Stimulated activated CD4-positive, alpha-beta T cell treated with anti-CD3 and anti-CD28 coated beads, Interleukin-12 subunit alpha, Interleukin-12 subunit beta, amount 100 ng/mL, for 4 hours (primary cell): ENCODE measurements at regions not wholly inside any gene's neighbourhood (a gene's known extent, or its start where the extent isn't known, plus 50 kb on each side); places are given as distances from the start of the nearest gene placed in this dataset.

Experiments used
- DNase-seq: peaks from one replicate; pipeline ENCODE4 v3.0.0-alpha.2; 2020

- DNase-seq = no peak
Observed at GRCh38 chr2:34353509-34354113, 754.5 kb upstream of the FAM98A start.

GRCh38 chr2:34349527-34349926 lies 750.4 kb upstream of the FAM98A start:
- no peak for DNase-seq

GRCh38 chr2:34345030-34345429 lies 745.9 kb upstream of the FAM98A start:
- no peak for DNase-seq

GRCh38 chr2:34340307-34340706 lies 741.2 kb upstream of the FAM98A start:
- no peak for DNase-seq

GRCh38 chr2:34337735-34338134 lies 738.6 kb upstream of the FAM98A start:
- no peak for DNase-seq

- DNase-seq = no peak
Observed at GRCh38 chr2:34332813-34333212, 733.7 kb upstream of the FAM98A start.

GRCh38 chr2:34320056-34320455 lies 721.0 kb upstream of the FAM98A start:
- DNase-seq = no peak

- DNase-seq = no peak
Observed at GRCh38 chr2:34317797-34318196, 718.7 kb upstream of the FAM98A start.

- no peak for DNase-seq
Observed at GRCh38 chr2:34316788-34317187, 717.7 kb upstream of the FAM98A start.

- DNase-seq = no peak
Observed at GRCh38 chr2:34311816-34312215, 712.7 kb upstream of the FAM98A start.

- no peak for DNase-seq
Observed at GRCh38 chr2:34308140-34308539, 709.0 kb upstream of the FAM98A start.

GRCh38 chr2:34307636-34308035 lies 708.5 kb upstream of the FAM98A start:
- DNase-seq = no peak

- DNase-seq = no peak
Observed at GRCh38 chr2:34306745-34307144, 707.6 kb upstream of the FAM98A start.

- no peak for DNase-seq
Observed at GRCh38 chr2:34305587-34305986, 706.5 kb upstream of the FAM98A start.

- DNase-seq = no peak
Observed at GRCh38 chr2:34294961-34295360, 695.9 kb upstream of the FAM98A start.

GRCh38 chr2:34291076-34291475 lies 692.0 kb upstream of the FAM98A start:
- no peak for DNase-seq

GRCh38 chr2:34288016-34288415 lies 688.9 kb upstream of the FAM98A start:
- no peak for DNase-seq

GRCh38 chr2:34280606-34281005 lies 681.5 kb upstream of the FAM98A start:
- no peak for DNase-seq

- no peak for DNase-seq
Observed at GRCh38 chr2:34266908-34267697, 668.0 kb upstream of the FAM98A start.

GRCh38 chr2:34261701-34262100 lies 662.6 kb upstream of the FAM98A start:
- DNase-seq = no peak

- DNase-seq = no peak
Observed at GRCh38 chr2:34254272-34254878, 655.3 kb upstream of the FAM98A start.

GRCh38 chr2:34252111-34252510 lies 653.0 kb upstream of the FAM98A start:
- DNase-seq = no peak

- no peak for DNase-seq
Observed at GRCh38 chr2:34251578-34251977, 652.5 kb upstream of the FAM98A start.

GRCh38 chr2:34244195-34244594 lies 645.1 kb upstream of the FAM98A start:
- no peak for DNase-seq
